H1 (cell line): ENCODE measurements at regions not wholly inside any gene's neighbourhood (a gene's known extent, or its start where the extent isn't known, plus 50 kb on each side); places are given as distances from the start of the nearest gene placed in this dataset.

Source experiments
- CTCF ChIA-PET: fragments of 300-600 bp; sonication (Branson Sonifier 250); formaldehyde crosslinking; loops from one replicate; lab custom pipeline; 2021; ENCODE audit not compliant: partially characterized antibody; lab: Charles Lee
- POLR2A ChIA-PET: fragments of 300-600 bp; sonication (Branson Sonifier 250); formaldehyde crosslinking; loops from one replicate; lab custom pipeline; 2021; ENCODE audit warnings: inconsistent platforms; ENCODE audit not compliant: partially characterized antibody; lab: Charles Lee
- DNase-seq, 2 experiments: peaks; one replicate each; pipeline versions ENCODE4 v3.0.0 to v3.0.0-alpha.2; 2010 to 2022; ENCODE audit warnings: low spot score in 2 of 2, low read depth in 1 of 2, mixed read lengths in 1 of 2
- FAIRE-seq: peaks from 2 replicates; lab custom pipeline; 2011; peaks lifted over from hg19 to GRCh38; lab: Jason Lieb, UNC
- H2AFZ ChIP-seq: 2 replicates; pipeline ENCODE4 v1.8.1; 2012; ENCODE audit warnings: low read length, inconsistent platforms
- H2AK5ac ChIP-seq: 2 replicates; pipeline ENCODE4 v1.6.1; 2013; ENCODE audit warnings: low read depth, low read length
- H2BK120ac ChIP-seq: replicated peaks from 2 replicates; pipeline ENCODE3; 2013; ENCODE audit warnings: low read depth, low read length, inconsistent platforms
- H2BK12ac ChIP-seq: 2 replicates; pipeline ENCODE4 v1.6.1; 2013; ENCODE audit warnings: low read depth, low read length
- H2BK15ac ChIP-seq: 2 replicates; pipeline ENCODE4 v1.6.1; 2013; ENCODE audit warnings: low read length
- H2BK20ac ChIP-seq: 2 replicates; pipeline ENCODE4 v1.6.1; 2013; ENCODE audit warnings: low read length
- H2BK5ac ChIP-seq: 2 replicates; pipeline ENCODE4 v1.6.1; 2013; ENCODE audit warnings: low read depth, low read length
- H3K14ac ChIP-seq: 2 replicates; pipeline ENCODE4 v1.6.1; 2013; ENCODE audit warnings: inconsistent platforms; ENCODE audit not compliant: insufficient read length
- H3K18ac ChIP-seq: 2 replicates; pipeline ENCODE4 v1.6.1; 2013; ENCODE audit warnings: low read length; ENCODE audit errors: extremely low read depth
- H3K23ac ChIP-seq: 2 replicates; pipeline ENCODE4 v1.6.1; 2013; ENCODE audit warnings: inconsistent platforms; ENCODE audit not compliant: insufficient read length
- H3K23me2 ChIP-seq: 2 replicates; pipeline ENCODE4 v1.6.1; 2013; ENCODE audit warnings: low read depth, low read length
- H3K27ac ChIP-seq: 2 replicates; pipeline ENCODE4 v1.6.1; 2011; ENCODE audit warnings: low read depth, low read length, inconsistent platforms
- H3K27me3 ChIP-seq, 4 experiments: replicated peaks in 1 of 4; 1 replicate in 1 of 4; 2 replicates in 3 of 4; pipeline versions ENCODE4 v1.6.1 to v1.8.1; 2011 to 2013; ENCODE audit warnings: low read length in 3 of 4, mild to moderate bottlenecking in 3 of 4, inconsistent platforms in 2 of 4, mixed read lengths in 2 of 4, moderate library complexity in 1 of 4; ENCODE audit not compliant: control insufficient read depth in 3 of 4, insufficient read depth in 3 of 4; ENCODE audit errors: extremely low read depth in 1 of 4
- H3K36me3 ChIP-seq, 4 experiments: 2 replicates each; pipeline versions ENCODE4 v1.6.1 to v1.8.1; 2011 to 2013; ENCODE audit warnings: mild to moderate bottlenecking in 4 of 4, low read length in 3 of 4, moderate library complexity in 2 of 4, control low read depth in 1 of 4, inconsistent platforms in 1 of 4; ENCODE audit not compliant: insufficient read depth in 4 of 4, control insufficient read depth in 2 of 4
- H3K4ac ChIP-seq: replicated peaks from 2 replicates; pipeline ENCODE3; 2013; ENCODE audit warnings: low read length, low read depth, mixed read lengths, inconsistent platforms; ENCODE audit not compliant: insufficient read length
- H3K4me1 ChIP-seq, 4 experiments: replicated peaks in 1 of 4; 1 replicate in 1 of 4; 2 replicates in 3 of 4; pipeline versions ENCODE4 v1.6.1 to v1.8.1; 2011 to 2013; ENCODE audit warnings: low read length in 3 of 4, inconsistent platforms in 2 of 4, mixed read lengths in 1 of 4; ENCODE audit not compliant: insufficient read depth in 4 of 4, control insufficient read depth in 3 of 4
- H3K4me2 ChIP-seq, 2 experiments: 2 replicates each; pipeline versions ENCODE4 v1.6.1 to v1.8.1; 2011 to 2013; ENCODE audit warnings: low read depth in 2 of 2, low read length in 2 of 2, control low read depth in 1 of 2, inconsistent platforms in 1 of 2, mild to moderate bottlenecking in 1 of 2; ENCODE audit not compliant: insufficient read depth in 1 of 2
- H3K4me3 ChIP-seq, 4 experiments: fragments of 200-600, 300-600 bp in 1 of 4; sonication (generic), shearing (Covaris generic), sonication (Bioruptor Twin) in 1 of 4; 2 replicates each; pipeline versions ENCODE4 v1.5.1 to v1.8.1; 2011 to 2016; ENCODE audit warnings: low read length in 4 of 4, low read depth in 3 of 4, control low read depth in 2 of 4, inconsistent platforms in 2 of 4, mild to moderate bottlenecking in 2 of 4, mixed read lengths in 1 of 4, moderate library complexity in 1 of 4; ENCODE audit not compliant: insufficient read depth in 2 of 4; ENCODE audit errors: extremely low read depth in 1 of 4
- H3K56ac ChIP-seq: replicated peaks from 2 replicates; pipeline ENCODE3; 2013; ENCODE audit warnings: low read depth, mild to moderate bottlenecking, mixed read lengths, low read length, inconsistent platforms; ENCODE audit not compliant: insufficient read length
- H3K79me1 ChIP-seq: 2 replicates; pipeline ENCODE4 v1.6.1; 2013; ENCODE audit warnings: low read depth, low read length, control low read depth
- H3K79me2 ChIP-seq, 2 experiments: 2 replicates each; pipeline versions ENCODE4 v1.6.1 to v1.8.1; 2012 to 2013; ENCODE audit warnings: low read length in 2 of 2, mild to moderate bottlenecking in 2 of 2, inconsistent platforms in 1 of 2; ENCODE audit not compliant: insufficient read depth in 2 of 2, control insufficient read depth in 1 of 2
- H3K9ac ChIP-seq, 4 experiments: replicated peaks in 1 of 4; 1 replicate in 1 of 4; 2 replicates in 3 of 4; pipeline versions ENCODE4 v1.6.1 to v1.8.1; 2011 to 2013; ENCODE audit warnings: low read depth in 3 of 4, low read length in 3 of 4, control low read depth in 2 of 4, mild to moderate bottlenecking in 2 of 4, moderate library complexity in 2 of 4, inconsistent platforms in 1 of 4; ENCODE audit errors: extremely low read depth in 1 of 4
- H3K9me3 ChIP-seq, 2 experiments: 2 replicates each; pipeline versions ENCODE4 v1.6.1 to v1.8.1; 2012 to 2013; ENCODE audit warnings: mild to moderate bottlenecking in 2 of 2, moderate library complexity in 2 of 2, control low read depth in 1 of 2, inconsistent platforms in 1 of 2, low read depth in 1 of 2, low read length in 1 of 2, mixed read lengths in 1 of 2; ENCODE audit not compliant: insufficient read depth in 2 of 2
- H4K20me1 ChIP-seq, 2 experiments: replicated peaks in 1 of 2; 2 replicates each; pipeline versions ENCODE3 to v1.8.1; 2011 to 2013; ENCODE audit warnings: inconsistent platforms in 2 of 2, low read length in 2 of 2, mild to moderate bottlenecking in 1 of 2; ENCODE audit not compliant: insufficient read depth in 2 of 2, control insufficient read depth in 1 of 2
- H4K5ac ChIP-seq: 2 replicates; pipeline ENCODE4 v1.6.1; 2013; ENCODE audit warnings: low read length, low read depth, mixed read lengths, inconsistent platforms; ENCODE audit not compliant: insufficient read length
- H4K8ac ChIP-seq: 2 replicates; pipeline ENCODE4 v1.8.0; 2013; ENCODE audit warnings: mild to moderate bottlenecking, moderate library complexity, low read length, inconsistent platforms; ENCODE audit not compliant: insufficient read depth; ENCODE audit errors: extremely low read depth
- H4K91ac ChIP-seq: replicated peaks from 2 replicates; pipeline ENCODE3; 2013; ENCODE audit warnings: low read length, mixed read lengths, inconsistent platforms; ENCODE audit not compliant: insufficient read length
- CBX5 ChIP-seq: fragments of 300-800, 300-1000 bp; sonication (generic); IDR thresholded peaks from 2 replicates; pipeline ENCODE4 v1.7.1; 2016; ENCODE audit warnings: antibody characterized with exemption, low read length, low read depth
- GABPA ChIP-seq: IDR thresholded peaks from 2 replicates; pipeline ENCODE4 v1.6.1; 2011; ENCODE audit warnings: mild to moderate bottlenecking, low read length, moderate library complexity, borderline replicate concordance; ENCODE audit not compliant: insufficient read depth
- MAFK ChIP-seq: IDR thresholded peaks from 2 replicates; pipeline ENCODE4 v1.6.1; 2012; ENCODE audit warnings: low read depth, mild to moderate bottlenecking, improper control_type of control experiment, low read length
- NANOG ChIP-seq: IDR thresholded peaks from 2 replicates; pipeline ENCODE4 v1.6.1; 2011; ENCODE audit warnings: low read length, low read depth, mild to moderate bottlenecking, inconsistent platforms; ENCODE audit not compliant: insufficient read depth, poor library complexity, severe bottlenecking
- NRF1 ChIP-seq: IDR thresholded peaks from 2 replicates; pipeline ENCODE4 v1.6.1; 2011; ENCODE audit warnings: mild to moderate bottlenecking, low read depth, low read length, improper control_type of control experiment
- POLR2AphosphoS5 ChIP-seq: IDR thresholded peaks from 2 replicates; pipeline ENCODE4 v1.6.1; 2011; ENCODE audit warnings: low read depth, low read length
- POU5F1 ChIP-seq: IDR thresholded peaks from 2 replicates; pipeline ENCODE4 v1.6.1; 2011; ENCODE audit warnings: low read depth, mild to moderate bottlenecking, low read length, moderate library complexity
- RXRA ChIP-seq: IDR thresholded peaks from 2 replicates; pipeline ENCODE4 v1.6.1; 2011; ENCODE audit warnings: low read depth, mild to moderate bottlenecking, low read length, moderate library complexity; ENCODE audit not compliant: insufficient read depth
- SIX5 ChIP-seq: IDR thresholded peaks from 2 replicates; pipeline ENCODE4 v1.6.1; 2011; ENCODE audit warnings: mild to moderate bottlenecking, low read depth, low read length
- SP2 ChIP-seq: IDR thresholded peaks from 2 replicates; pipeline ENCODE4 v1.6.1; 2012; ENCODE audit warnings: mild to moderate bottlenecking, low read length, inconsistent platforms
- SP4 ChIP-seq: IDR thresholded peaks from 2 replicates; pipeline ENCODE4 v1.6.1; 2012; ENCODE audit warnings: low read length, inconsistent platforms
- TBP ChIP-seq: IDR thresholded peaks from 2 replicates; pipeline ENCODE4 v1.6.1; 2011; ENCODE audit warnings: low read depth, low read length, improper control_type of control experiment
- WGBS, 2 experiments: shearing (Covaris generic) in 1 of 2; methylation state at CpG; one replicate each; pipeline versions ENCODE4 v1.1.6 to v1.1.7; 2013 to 2015; ENCODE audit warnings: low lambda C conversion rate in 2 of 2, mixed read lengths in 2 of 2, inconsistent platforms in 1 of 2, low coverage in 1 of 2, missing lambda C conversion rate in 1 of 2; ENCODE audit not compliant: insufficient replicate concordance in 2 of 2, insufficient coverage in 1 of 2, insufficient read length in 1 of 2; ENCODE audit errors: extremely low coverage in 1 of 2, missing lambda C conversion rate in 1 of 2; 5-methylcytosine and 5-hydroxymethylcytosine counted together
- TF ChIP-seq, protein P1 (sequence below): IDR thresholded peaks from 2 replicates; pipeline ENCODE4 v1.6.1; 2012; ENCODE audit warnings: low read length, inconsistent platforms

DNA sequence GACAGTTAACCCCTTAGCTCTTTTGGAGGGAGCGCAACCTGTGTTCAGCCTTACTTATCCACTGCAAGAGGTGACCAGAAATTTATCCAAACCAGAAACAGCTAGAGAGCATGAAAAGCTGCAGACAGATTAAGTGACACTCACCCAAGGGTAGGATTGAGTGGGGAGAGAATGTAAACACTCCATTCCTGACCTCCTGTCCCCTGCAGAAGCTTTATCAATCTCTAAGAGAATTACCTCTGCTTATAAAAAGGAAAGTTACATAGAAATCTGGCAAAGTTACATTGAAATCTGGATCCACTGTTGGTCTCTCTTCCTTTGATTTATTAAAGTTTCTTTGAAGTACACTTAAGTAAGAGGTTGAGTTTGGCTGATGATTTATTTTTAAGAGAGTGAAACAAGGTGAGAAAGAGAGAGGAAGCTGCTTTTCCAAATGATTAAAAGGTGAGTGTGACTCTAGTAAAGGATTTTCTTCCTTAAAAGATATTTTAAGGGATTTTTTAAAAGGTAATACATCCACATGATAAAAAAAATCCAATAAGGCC is 112.3 kb downstream of the ANAPC4 start:
- no peak overlapping the region for H3K18ac ChIP-seq
- no peak overlapping the region for H3K27ac ChIP-seq
- H4K20me1 ChIP-seq: no peaks in the 10 kb centered on the region
- no peak overlapping the region for H3K23ac ChIP-seq
- ChIA-PET POLR2A (no interaction called here), CTCF (interaction anchor here (1.0 to 4.8 kb wide), 4 partner anchors 11 to 278 kb away, joined by 3 to 20 read pairs (median 4); no protein-coding TSS in a partner anchor)
- H2BK12ac ChIP-seq: no peak overlapping the region
- no peak for DNase-seq
- 100% methylated on average over 1 of the region's 1 CpG; no CpG with 5 or more reads in 1 of the 2 experiments for WGBS, 2 experiments
- H3K23me2 ChIP-seq: no peaks in the 10 kb centered on the region
- no peak overlapping the region for H4K91ac ChIP-seq
- H3K9me3 ChIP-seq: peaks cover 0 to 4% of the 10 kb centered on the region in 2 experiments; a peak in 1 of 4 replicates
- H3K27me3 ChIP-seq: no peaks in the 10 kb centered on the region
- peaks cover 0 to 12% (median 3%) of the 10 kb centered on the region in 4 experiments; a peak in 3 of 7 replicates for H3K4me1 ChIP-seq
- H4K5ac ChIP-seq: no peak overlapping the region
- no peaks in the 10 kb centered on the region for H3K79me2 ChIP-seq
- 0 out of 2 replicates have a peak overlapping the region, but pooled peaks have one; percentile 59 for H2AFZ ChIP-seq
- H4K8ac ChIP-seq: no peak overlapping the region
- no peak overlapping the region for H2BK20ac ChIP-seq
- no peak for FAIRE-seq
- no peak overlapping the region for H3K4me3 ChIP-seq
- H3K56ac ChIP-seq: no peak overlapping the region
- no peak overlapping the region for H3K9ac ChIP-seq
- H2BK5ac ChIP-seq: no peak overlapping the region
- H3K14ac ChIP-seq: peak overlapping the region; percentile 80
- no peaks in the 10 kb centered on the region; a peak in 1 of 8 replicates for H3K36me3 ChIP-seq
- no peaks in the 10 kb centered on the region for H3K79me1 ChIP-seq
- no peak overlapping the region for H2BK120ac ChIP-seq
- no peak overlapping the region for H3K4ac ChIP-seq
- H2BK15ac ChIP-seq: no peak overlapping the region
- no peak overlapping the region for H2AK5ac ChIP-seq
- H3K4me2 ChIP-seq: no peak overlapping the region
- TF ChIP-seq RXRA: no peak
- no peak for TF ChIP-seq GABPA
- no peak for TF ChIP-seq SIX5
- TF ChIP-seq CBX5: no peak
- TF ChIP-seq, protein P1, sequence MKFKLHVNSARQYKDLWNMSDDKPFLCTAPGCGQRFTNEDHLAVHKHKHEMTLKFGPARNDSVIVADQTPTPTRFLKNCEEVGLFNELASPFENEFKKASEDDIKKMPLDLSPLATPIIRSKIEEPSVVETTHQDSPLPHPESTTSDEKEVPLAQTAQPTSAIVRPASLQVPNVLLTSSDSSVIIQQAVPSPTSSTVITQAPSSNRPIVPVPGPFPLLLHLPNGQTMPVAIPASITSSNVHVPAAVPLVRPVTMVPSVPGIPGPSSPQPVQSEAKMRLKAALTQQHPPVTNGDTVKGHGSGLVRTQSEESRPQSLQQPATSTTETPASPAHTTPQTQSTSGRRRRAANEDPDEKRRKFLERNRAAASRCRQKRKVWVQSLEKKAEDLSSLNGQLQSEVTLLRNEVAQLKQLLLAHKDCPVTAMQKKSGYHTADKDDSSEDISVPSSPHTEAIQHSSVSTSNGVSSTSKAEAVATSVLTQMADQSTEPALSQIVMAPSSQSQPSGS: no peak
- no peak for TF ChIP-seq MAFK
- TF ChIP-seq NANOG: no peak
- TF ChIP-seq POLR2AphosphoS5: no peak
- TF ChIP-seq NRF1: no peak
- no peak for TF ChIP-seq SP4
- no peak for TF ChIP-seq TBP
- no peak for TF ChIP-seq POU5F1
- no peak for TF ChIP-seq SP2
